HG03571 (cell line): ENCODE measurements at regions not wholly inside any gene's neighbourhood (a gene's known extent, or its start where the extent isn't known, plus 50 kb on each side); places are given as distances from the start of the nearest gene placed in this dataset.

Source experiments
- ATAC-seq: cut with Tn5 transposase; IDR thresholded peaks from one replicate; pipeline ENCODE4 v1.9.1; 2021; ENCODE audit not compliant: unreplicated experiment

DNA sequence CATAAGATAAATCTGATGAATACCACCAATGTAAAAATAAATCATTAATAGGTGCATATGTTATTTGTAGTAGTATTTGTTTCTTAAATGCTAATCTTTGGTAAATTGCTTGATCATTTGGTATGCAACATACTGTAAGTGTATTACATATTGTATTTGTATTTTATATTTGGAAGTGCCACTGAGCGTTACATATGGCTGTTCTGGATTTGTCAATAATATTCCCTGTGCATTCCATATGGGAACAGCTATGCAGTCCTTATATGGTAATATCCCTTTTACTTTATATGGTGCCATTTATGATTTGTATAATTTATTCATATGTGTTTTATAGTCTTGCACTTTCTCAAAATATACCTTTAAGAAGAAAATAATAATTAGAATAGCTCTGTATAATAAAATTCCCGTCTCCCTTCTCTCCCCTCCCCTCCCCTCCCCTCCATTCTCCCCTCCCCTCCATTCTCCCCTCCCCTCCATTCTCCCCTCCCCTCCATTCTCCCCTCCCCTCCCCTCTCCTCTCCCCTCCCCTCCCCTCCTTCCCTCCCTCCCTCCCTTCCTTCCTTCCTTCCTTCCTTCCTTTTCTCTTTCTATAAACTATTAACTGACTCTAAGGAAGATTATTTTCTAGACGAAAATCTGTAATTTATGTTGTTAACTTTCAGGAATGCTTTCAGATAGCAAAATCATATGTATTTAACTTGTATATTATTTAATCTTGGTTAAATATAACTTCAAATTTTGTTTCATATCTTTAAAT lies 241.4 kb downstream of the CSNK1G3 start:
- ATAC-seq: no peak

DNA sequence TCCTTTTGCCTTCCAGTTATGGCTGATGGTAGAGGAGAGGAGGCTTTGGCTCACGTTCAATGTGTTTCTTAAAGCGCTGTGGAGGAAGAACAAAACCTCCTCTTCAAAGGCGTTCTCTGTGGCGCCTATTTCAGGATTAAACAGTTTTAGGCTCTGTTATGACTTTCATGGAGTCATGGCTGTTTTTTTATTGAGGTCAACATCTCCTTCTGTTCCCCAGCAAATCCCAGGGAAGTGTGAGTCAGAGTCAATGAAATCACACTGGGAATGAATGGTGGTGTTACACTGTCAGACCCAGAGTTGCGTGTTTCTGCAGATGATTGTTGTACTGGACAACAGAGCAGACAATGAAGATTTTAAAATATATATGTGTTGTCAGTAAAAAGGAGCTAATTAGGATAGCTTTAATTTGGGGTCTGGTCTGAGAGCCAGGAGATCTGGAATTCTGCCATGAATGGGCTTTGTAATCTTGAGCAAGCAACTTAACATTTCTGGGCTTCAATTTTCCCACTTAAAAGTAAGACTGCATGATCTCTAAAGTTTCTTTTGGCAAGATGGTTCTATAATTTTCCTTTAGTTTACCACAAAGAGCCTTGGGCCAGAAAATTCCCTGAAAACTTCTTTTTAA lies 240.7 kb downstream of the CSNK1G3 start:
- ATAC-seq: no peak

DNA sequence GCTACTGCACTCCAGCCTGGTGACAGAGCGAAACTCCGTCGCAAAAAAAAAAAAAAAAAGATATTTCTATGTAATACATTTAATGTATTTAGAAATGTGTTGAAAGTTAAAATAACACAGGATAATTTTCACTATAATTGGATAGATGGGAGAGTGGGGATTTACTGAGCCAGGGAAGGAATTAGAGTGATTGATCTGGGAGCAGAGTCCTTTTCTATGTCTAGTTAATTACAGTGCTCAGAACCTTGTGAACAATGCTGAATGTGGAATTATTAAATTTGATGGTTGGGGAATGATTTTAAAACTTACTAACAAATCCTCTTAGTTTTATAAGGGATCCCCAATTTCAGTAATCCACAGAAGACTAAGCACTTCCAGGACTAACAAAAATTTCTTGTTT lies 239.7 kb downstream of the CSNK1G3 start:
- ATAC-seq: no peak

GRCh38 chr5:123748239-123748638 lies 236.3 kb downstream of the CSNK1G3 start:
- no peak for ATAC-seq

- ATAC-seq: no peak
Measured at GRCh38 chr5:123746683-123747360, 234.8 kb downstream of the CSNK1G3 start.

- no peak for ATAC-seq
Measured at GRCh38 chr5:123743990-123744583, 232.1 kb downstream of the CSNK1G3 start.

GRCh38 chr5:123735384-123735783 lies 223.4 kb downstream of the CSNK1G3 start:
- ATAC-seq: no peak

DNA sequence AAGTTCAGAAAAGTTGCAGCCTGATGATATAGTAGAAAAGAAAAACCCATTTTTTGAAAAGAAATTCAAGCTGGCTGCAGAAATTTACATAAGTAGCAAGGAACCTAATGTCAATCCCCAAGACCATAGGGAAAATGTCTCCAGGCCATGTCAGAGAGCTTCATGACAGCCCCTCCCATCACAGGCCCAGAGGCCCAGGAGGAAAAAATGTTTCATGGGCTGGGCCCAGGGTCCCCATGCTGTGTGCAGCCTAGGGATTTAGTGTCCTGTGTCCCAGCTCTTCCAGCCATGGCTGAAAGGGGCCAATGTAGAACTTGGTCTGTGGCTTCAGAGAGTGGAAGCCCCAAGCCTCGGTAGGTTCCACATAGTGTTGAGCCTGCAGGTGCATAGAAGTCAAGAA lies 220.3 kb downstream of the CSNK1G3 start:
- ATAC-seq: no peak

GRCh38 chr5:123722451-123722850 lies 210.5 kb downstream of the CSNK1G3 start:
- no peak for ATAC-seq

GRCh38 chr5:123721675-123722276 lies 209.8 kb downstream of the CSNK1G3 start:
- no peak for ATAC-seq

- ATAC-seq: no peak
Measured at GRCh38 chr5:123720955-123721354, 209.0 kb downstream of the CSNK1G3 start.

- no peak for ATAC-seq
Measured at GRCh38 chr5:123720339-123720738, 208.4 kb downstream of the CSNK1G3 start.

- no peak for ATAC-seq
Measured at GRCh38 chr5:123719004-123719403, 207.0 kb downstream of the CSNK1G3 start.

DNA sequence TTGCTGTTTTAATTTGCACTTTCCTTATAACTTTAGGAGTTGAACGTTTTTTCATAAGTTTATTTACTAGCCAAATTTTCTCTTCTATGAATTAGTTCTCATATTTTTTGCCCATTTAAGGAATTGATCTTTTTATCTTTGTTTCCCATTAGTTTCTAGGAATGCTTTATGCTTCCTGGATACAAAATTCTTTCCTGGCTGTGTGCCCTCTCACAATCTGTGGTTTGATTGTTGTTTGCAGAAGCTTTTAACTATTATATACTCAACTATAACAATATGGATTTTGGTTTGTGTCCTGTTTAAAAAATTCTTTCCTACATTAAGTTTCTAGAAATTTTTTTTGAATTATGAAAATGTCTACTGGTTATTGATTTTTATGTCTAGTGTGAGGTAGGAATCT lies 206.3 kb downstream of the CSNK1G3 start:
- ATAC-seq: no peak

DNA sequence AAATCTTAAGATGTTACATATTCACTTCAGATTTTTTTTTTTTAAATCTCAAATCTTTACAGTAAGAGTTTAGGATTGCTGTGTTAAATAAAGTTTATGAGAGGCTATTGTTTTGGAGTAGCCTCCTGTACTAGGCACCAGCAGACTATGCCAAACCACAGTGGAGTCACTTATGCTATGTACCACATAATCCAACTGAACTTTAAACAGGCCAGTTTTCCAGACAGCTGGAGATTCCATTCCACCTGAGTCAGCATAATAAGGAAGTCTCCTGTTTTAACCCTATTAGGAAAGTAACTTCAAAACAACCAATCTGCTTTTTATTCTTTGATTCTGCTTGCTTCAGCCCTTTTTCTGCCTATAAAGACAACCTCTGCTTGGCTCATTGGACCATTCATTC lies 205.2 kb downstream of the CSNK1G3 start:
- no peak for ATAC-seq

DNA sequence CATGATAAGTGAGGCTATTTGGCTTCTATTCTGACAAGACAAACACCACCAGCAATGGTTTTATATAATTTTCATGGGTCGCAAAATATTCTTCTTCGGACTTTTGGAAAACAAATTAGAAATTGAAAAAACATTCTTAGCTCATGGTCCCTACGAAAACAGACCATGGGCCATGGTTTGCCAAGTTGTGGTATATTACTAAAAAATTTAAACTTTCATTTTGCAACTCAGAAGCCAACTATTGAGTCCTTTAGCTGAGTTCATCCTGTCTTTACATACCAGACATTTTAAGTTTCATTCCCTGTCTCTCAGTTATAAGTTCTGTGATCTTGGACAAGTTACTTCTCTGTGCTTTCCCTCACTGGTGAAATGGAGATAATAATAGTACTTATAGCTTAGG lies 198.1 kb downstream of the CSNK1G3 start:
- ATAC-seq: no peak

DNA sequence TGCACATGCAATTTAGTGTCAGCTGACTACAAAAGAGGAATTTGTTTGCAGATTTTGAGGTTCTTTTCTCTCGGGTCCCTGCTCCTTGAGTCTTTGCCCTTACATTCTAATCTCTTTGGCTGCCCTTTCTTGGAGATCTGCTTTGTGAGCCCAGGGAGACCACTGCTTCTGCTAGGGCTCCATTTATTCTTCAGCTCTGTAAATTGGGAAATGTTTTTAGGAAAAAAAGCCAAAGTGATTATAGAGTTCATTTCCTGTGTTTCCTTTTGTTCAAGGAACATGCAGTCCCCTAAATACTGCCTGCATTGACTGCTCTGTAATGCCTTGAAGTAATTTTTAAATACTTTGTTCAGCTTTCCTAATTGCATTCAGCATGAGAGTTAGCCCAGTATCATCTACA lies 197.4 kb downstream of the CSNK1G3 start:
- ATAC-seq: no peak

GRCh38 chr5:123708074-123708806 lies 196.3 kb downstream of the CSNK1G3 start:
- ATAC-seq: no peak

DNA sequence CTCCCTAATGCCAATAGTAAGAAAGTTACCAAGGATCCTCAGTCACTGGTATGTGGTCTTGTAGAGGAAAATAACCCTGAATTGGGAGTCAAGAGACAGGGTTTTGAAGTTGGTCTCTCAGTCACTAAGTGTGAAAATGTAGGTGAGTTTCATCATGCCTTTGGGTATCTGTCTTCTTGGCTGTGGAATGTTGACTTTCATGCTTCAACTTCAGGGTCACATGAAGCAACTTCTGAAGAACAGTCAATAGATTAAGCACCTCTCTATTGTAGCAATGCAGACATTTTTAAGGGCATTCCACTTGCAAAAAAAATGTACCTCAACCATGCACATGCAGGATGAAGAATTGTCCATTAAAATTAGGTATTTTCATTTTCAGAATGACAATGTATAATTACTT lies 194.6 kb downstream of the CSNK1G3 start:
- ATAC-seq: no peak

DNA sequence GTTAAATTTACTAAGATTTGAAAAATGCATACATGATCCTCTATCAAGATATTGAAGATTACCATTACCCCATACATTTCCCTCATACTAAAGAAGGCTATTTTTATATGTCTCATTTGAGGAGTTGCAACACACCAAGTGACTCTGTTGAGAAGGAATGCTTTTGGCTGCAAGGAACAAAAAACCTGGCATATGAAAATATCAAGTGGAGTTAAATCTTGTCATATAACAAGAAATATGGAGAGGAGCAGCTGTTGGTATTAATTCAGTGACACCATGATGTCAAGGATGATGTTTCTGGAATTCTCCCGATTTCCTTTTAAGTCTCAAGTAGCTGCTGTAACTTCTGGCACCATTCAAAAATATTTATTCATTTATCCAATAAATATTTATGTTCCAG lies 193.8 kb downstream of the CSNK1G3 start:
- ATAC-seq: no peak
